ENCODE measurements at regions not wholly inside any gene's neighbourhood (a gene's known extent, or its start where the extent isn't known, plus 50 kb on each side); places are given as distances from the start of the nearest gene placed in this dataset.

DNA sequence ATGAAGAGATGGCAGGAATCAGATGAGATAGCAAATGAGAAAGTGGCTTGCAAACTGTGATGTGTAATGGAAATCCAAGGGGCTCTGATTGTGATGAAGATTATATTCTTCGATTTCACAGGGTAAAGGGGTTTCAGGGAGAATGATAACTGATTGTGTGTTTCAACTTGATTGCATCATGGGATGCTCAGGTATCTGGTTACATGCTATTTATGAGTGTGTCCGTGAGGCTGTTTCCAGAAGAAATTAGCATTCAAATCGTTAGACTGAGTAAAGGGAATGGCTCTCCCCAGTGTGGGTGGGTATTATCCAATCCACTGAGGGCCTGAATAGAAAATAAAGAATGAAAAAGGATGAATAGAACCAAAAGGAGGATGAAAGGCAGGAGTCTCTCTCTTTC, 278.7 kb upstream of the LARGE1 start:
- no peak for TF ChIP-seq POLR2A (IDR thresholded peaks at IDR 0.05)
- TF ChIP-seq, protein P1, sequence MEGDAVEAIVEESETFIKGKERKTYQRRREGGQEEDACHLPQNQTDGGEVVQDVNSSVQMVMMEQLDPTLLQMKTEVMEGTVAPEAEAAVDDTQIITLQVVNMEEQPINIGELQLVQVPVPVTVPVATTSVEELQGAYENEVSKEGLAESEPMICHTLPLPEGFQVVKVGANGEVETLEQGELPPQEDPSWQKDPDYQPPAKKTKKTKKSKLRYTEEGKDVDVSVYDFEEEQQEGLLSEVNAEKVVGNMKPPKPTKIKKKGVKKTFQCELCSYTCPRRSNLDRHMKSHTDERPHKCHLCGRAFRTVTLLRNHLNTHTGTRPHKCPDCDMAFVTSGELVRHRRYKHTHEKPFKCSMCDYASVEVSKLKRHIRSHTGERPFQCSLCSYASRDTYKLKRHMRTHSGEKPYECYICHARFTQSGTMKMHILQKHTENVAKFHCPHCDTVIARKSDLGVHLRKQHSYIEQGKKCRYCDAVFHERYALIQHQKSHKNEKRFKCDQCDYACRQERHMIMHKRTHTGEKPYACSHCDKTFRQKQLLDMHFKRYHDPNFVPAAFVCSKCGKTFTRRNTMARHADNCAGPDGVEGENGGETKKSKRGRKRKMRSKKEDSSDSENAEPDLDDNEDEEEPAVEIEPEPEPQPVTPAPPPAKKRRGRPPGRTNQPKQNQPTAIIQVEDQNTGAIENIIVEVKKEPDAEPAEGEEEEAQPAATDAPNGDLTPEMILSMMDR (IDR thresholded peaks at IDR 0.05): no peak

All from stomach (tissue), 4 donors.